H1 (cell line): ENCODE measurements at regions not wholly inside any gene's neighbourhood (a gene's known extent, or its start where the extent isn't known, plus 50 kb on each side); places are given as distances from the start of the nearest gene placed in this dataset.

Experiments used
- BCL11A ChIP-seq, 2 experiments: IDR thresholded peaks; one replicate each; pipeline ENCODE4 v1.6.1; 2011; ENCODE audit warnings: low read depth in 2 of 2, low read length in 2 of 2, mild to moderate bottlenecking in 2 of 2
- CHD2 ChIP-seq: IDR thresholded peaks from 2 replicates; pipeline ENCODE4 v1.6.1; 2012; ENCODE audit warnings: low read length, improper control_type of control experiment
- KDM4A ChIP-seq: IDR thresholded peaks from one replicate; pipeline ENCODE4 v1.7.1; 2012; ENCODE audit warnings: low read depth, mild to moderate bottlenecking, moderate library complexity, low read length, inconsistent platforms; ENCODE audit not compliant: severe bottlenecking
- SAP30 ChIP-seq: fragments of 300-600 bp; sonication (generic); IDR thresholded peaks from 2 replicates; pipeline ENCODE4 v1.7.1; 2012; ENCODE audit warnings: low read length, moderate library complexity, mild to moderate bottlenecking, inconsistent platforms; ENCODE audit not compliant: insufficient read depth, insufficient replicate concordance
- SIN3A ChIP-seq, 2 experiments: IDR thresholded peaks in 1 of 2; conservative IDR thresholded peaks in 1 of 2; 2 replicates each; pipeline ENCODE4 v1.6.1; 2011 to 2012; ENCODE audit warnings: low read length in 2 of 2, improper control_type of control experiment in 1 of 2, low read depth in 1 of 2, mild to moderate bottlenecking in 1 of 2
- YY1 ChIP-seq: IDR thresholded peaks from 2 replicates; pipeline ENCODE4 v1.6.1; 2011; ENCODE audit warnings: low read depth, mild to moderate bottlenecking, low read length

DNA sequence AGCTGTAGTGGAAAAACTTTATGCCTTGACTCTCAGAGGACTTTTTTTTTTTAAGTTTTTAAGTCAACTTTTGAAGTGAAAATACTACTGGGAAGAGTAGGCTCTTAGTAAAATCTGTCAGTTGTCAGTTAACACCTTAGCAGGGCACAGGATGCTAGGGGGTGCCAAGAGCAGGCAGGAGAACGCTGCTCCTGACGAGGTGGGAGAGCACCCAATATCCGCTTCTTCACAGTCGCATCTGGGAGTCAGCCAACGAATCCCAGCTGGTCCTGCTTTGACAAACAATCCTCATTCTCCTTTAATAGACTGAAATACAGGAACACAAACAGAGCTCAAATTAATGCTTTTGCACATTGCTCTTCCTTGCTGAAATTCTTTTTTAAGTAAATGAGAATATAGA is 709.5 kb upstream of the ACVR2A start (continued):
- TF ChIP-seq SIN3A (conservative IDR thresholded peaks at IDR 0.05 in 1 of 2, IDR thresholded peaks at IDR 0.05 in 1 of 2; ENCODE audit: low read depth in 1 of 2, low read length in 2 of 2) (no peak), SAP30 (no peak), YY1 (no peak), CHD2 (no peak), BCL11A (IDR thresholded peaks at IDR 0.05; ENCODE audit: low read depth in 2 of 2, low read length in 2 of 2) (no peak), KDM4A (no peak)
